GM12864 (cell line): ENCODE measurements at regions not wholly inside any gene's neighbourhood (a gene's known extent, or its start where the extent isn't known, plus 50 kb on each side); places are given as distances from the start of the nearest gene placed in this dataset.
"Not testable (repeated sequence)": the region's sequence is repeated elsewhere in the genome, so short reads cannot be mapped to it uniquely, and the experiment has no call there.

Experiments
- DNase-seq: peaks from one replicate; pipeline ENCODE4 v3.0.0-alpha.2; 2011; ENCODE audit warnings: low read depth
- H3K4me3 ChIP-seq: 2 replicates; pipeline ENCODE4 v1.5.1; 2011; ENCODE audit warnings: mild to moderate bottlenecking, low read depth, low read length, control low read depth
- TF ChIP-seq, protein P1 (sequence below): IDR thresholded peaks from 2 replicates; pipeline ENCODE4 v1.5.1; 2011; ENCODE audit warnings: low read depth, mild to moderate bottlenecking, moderate library complexity, low read length, control low read depth, inconsistent platforms; ENCODE audit errors: missing control alignments

DNA sequence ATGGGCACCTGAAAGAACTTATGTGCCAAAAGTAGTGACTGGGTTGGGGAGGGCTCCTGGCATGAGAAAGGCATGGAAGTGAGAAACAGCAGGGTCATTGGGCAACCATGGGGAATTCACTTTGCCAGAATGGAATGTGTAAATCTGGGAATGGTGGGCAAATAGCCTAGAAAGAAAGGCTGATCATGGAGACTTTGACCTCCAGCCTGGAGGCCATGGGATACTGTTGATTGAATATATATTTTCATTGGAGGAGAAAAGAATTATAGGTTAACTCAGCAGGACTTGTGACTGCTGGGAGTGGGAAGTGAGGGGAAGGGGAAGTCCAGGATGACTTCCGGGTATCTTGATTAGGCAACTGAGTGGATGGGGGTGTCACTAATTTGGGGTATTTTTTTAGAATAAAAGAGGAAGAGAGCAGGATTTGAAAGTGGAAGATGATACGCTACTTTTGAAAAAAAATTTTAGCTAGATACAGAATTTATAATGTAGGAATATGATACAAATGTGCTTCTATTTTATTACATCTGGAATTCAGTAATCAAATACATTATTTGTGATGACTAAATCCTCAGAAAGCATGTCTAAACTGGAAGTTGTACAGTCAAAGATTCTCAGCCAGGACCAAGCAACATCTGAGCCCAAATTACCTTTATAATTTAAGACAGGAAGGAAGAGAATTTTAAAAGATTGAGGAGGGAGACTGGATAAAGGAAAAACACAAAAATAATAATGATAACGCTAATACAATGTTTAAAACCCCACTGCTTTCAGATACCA is 116.2 kb downstream of the GATA6 start:
- DNase-seq, result no peak
- H3K4me3 ChIP-seq, result no peak overlapping the region
- TF ChIP-seq, protein P1, sequence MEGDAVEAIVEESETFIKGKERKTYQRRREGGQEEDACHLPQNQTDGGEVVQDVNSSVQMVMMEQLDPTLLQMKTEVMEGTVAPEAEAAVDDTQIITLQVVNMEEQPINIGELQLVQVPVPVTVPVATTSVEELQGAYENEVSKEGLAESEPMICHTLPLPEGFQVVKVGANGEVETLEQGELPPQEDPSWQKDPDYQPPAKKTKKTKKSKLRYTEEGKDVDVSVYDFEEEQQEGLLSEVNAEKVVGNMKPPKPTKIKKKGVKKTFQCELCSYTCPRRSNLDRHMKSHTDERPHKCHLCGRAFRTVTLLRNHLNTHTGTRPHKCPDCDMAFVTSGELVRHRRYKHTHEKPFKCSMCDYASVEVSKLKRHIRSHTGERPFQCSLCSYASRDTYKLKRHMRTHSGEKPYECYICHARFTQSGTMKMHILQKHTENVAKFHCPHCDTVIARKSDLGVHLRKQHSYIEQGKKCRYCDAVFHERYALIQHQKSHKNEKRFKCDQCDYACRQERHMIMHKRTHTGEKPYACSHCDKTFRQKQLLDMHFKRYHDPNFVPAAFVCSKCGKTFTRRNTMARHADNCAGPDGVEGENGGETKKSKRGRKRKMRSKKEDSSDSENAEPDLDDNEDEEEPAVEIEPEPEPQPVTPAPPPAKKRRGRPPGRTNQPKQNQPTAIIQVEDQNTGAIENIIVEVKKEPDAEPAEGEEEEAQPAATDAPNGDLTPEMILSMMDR, result no peak

DNA sequence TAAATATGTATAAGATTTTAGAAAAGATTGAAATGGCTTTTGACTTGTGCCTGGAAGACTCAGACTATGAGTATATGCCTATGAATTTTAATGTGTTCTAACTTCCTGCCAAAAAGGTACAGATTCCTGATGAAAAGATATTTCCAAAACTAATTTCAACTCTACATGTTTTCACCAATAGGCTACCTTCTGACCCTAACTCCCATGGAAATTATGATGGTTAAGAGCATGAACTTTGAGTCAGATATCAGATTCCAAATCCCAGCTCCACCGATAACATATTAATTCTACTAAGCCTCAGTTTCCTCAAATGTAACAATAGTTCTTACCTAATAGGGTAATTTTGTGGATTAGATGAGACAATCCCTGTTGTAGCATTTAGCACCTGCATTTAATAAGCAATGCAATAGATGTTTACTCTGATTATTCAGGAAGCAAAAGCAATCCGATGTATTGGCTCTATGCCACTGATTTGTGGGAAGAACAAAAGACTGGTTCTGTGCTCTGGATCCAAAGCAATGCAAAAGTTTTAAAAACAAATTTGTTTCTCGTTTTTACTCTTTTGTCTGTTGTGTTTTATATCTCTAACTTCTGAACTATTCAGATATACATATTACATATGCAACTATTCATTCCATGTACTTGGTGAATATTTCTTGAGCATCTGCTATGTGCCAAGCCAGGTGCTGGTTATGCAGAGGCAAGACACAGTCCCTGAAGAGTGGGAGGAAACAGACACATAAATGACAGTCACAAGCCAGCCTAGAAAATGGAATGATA is 115.4 kb downstream of the GATA6 start:
- no peak overlapping the region for H3K4me3 ChIP-seq
- no peak for DNase-seq
- TF ChIP-seq, protein P1, result no peak

DNA sequence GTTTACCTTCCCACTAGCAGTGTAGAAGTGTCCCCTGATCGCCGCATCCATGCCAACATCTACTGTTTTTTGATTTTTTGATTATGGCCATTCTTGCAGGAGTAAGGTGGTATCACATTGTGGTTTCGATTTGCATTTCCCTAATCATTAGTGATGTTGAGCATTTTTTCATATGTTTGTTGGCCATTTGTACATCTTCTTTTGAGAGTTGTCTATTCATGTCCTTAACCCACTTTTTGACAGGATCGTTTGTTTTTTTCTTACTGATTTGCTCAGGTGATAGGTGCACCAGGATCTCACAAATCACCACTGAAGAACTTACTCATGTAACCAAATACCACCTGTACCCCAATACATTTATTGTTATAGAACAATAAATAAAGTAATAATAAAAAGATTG is 114.5 kb downstream of the GATA6 start:
- not testable (repeated sequence) for DNase-seq, H3K4me3 ChIP-seq

DNA sequence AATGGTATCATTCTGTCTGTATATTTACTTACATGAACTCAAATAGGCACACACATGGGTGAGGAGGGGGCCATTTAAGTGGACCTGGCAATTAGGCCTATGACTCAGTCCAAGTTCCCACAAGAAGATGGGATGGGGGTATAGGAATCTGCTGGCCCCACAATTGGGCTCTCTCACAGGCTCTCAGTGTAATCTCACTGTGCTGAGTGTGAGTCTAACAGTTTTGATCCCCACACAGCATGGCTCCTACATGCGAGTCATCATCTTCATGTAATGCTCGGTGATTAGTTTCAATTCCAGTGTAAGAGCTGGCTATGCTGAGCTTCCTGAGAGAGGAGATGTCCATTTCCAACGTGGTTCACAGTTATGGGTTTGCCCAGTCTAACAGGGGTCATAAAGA is 114.0 kb downstream of the GATA6 start:
- DNase-seq, result no peak
- H3K4me3 ChIP-seq, result no peak overlapping the region
- TF ChIP-seq, protein P1, result no peak

DNA sequence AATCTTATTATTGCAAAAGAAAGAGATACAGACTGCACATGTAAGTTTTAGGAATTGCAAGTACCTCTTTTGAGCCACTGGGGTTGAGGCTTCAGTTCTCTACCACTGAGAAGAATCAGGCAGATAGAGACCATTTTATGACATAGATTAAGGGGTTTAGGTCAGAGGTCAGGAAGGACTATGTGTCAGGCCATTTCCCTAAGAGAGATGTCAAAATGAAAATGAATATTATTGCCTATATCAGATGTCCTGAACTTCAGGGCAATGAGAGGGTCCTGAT is 113.7 kb downstream of the GATA6 start:
- H3K4me3 ChIP-seq, result no peak overlapping the region
- DNase-seq, result no peak
- TF ChIP-seq, protein P1, result no peak

DNA sequence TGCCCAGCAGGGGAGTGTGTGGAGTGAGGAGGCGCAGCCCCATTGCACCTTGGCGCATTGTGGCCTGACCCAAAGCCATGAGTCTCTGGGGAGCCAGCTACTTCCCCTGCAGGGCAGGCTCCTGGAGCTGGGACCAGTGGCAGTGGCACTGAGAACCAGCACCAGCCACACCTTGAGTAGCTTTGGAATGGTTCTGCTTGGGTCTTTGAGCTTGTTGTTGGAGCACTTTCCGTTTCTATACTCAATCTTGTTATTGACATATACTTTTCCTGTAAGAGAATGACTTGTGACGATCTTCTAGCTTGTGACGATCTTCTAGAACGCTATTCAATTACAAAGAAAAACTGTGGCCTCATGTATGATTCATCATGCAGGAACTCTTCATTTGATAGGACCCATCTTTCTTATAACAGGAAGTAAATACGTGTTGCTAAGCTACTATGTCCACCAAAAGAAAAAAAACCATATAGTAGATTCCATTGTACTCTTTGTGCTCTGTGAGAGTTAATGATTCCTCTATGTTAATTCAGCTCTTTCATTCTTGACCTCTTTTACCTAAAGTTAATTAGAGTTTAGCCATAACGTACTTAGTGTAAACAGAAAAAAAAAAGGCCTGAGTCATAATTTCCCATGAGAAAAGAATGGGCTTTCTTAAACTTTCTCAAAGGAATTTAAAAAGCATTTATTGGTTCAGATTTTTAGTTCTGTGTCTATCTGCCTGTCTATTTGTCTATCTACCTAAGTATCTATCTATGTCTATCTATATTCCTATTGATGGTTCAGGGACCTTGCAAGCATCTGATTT is 113.1 kb downstream of the GATA6 start:
- no peak overlapping the region for H3K4me3 ChIP-seq
- TF ChIP-seq, protein P1, result no peak
- no peak for DNase-seq

DNA sequence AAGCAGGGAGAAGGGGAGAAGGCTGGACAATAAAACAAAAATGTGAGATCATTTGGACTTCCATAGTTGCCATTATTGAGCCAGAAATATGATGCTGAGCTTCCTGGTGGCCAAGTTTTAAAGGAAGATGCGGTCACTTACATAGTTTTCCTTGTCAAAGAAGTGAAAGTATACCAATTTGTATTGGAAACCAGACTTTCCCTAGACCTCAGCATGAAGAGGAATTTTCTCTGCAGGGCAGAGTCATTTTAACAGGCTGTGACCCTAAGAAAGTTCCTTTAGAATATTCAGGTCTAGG is 111.0 kb downstream of the GATA6 start:
- DNase-seq, result no peak
- TF ChIP-seq, protein P1, result no peak
- no peak overlapping the region for H3K4me3 ChIP-seq
